Brain microvascular endothelial cell (primary cell): ENCODE measurements at regions not wholly inside any gene's neighbourhood (a gene's known extent, or its start where the extent isn't known, plus 50 kb on each side); places are given as distances from the start of the nearest gene placed in this dataset.

ENCODE experiments used
- DNase-seq: peaks from one replicate; pipeline ENCODE4 v3.0.0-alpha.2; 2020
- H3K27ac ChIP-seq: fragments of 250-450 bp; sonication (Bioruptor Pico); 2 replicates; pipeline ENCODE4 v1.5.1; 2020; ENCODE audit warnings: mild to moderate bottlenecking, moderate library complexity
- H3K27me3 ChIP-seq: fragments of 250-450 bp; sonication (Bioruptor Pico); replicated peaks from 2 replicates; pipeline ENCODE4 v1.5.1; 2020; ENCODE audit warnings: mild to moderate bottlenecking
- H3K36me3 ChIP-seq: fragments of 250-450 bp; sonication (Bioruptor Pico); replicated peaks from 2 replicates; pipeline ENCODE4 v1.5.1; 2020; ENCODE audit warnings: mild to moderate bottlenecking
- H3K4me3 ChIP-seq: 2 replicates; pipeline ENCODE4 v1.5.1; 2011; ENCODE audit warnings: low read depth, mild to moderate bottlenecking, control low read depth, low read length, moderate library complexity
- in situ Hi-C: cut with HindIII; loops from 2 replicates; pipeline ENCODE4 v1.10.0; 2017; ENCODE audit warnings: low sequenced_read_pairs, low pct_ligation_motif_present
- TF ChIP-seq, protein P1 (sequence below): IDR thresholded peaks from 2 replicates; pipeline ENCODE4 v1.5.1; 2011; ENCODE audit warnings: low read depth, mild to moderate bottlenecking, moderate library complexity, low read length, control low read depth, inconsistent platforms; ENCODE audit errors: missing control alignments

DNA sequence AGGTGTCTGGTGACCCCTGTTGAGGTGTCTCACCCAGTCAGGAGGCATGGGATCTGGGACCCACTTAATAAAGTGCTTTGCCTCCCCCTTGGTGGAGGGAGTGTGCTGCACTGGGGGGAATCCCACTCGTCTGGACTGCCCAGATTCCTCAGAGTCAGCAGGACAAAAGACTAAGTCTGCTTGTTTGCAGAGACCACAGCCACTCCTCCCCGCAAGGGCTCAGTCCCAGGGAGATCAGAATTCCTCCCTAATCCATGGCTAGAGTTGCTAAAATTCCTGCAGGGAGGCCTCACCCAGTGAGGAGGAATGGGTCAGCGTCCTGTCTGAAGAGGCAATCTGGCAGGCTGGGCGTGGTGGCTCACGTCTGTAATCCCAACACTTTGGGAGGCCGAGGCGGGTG lies 442.2 kb downstream of the PABPC4L start:
- no peak for DNase-seq
- H3K27me3 ChIP-seq, result no peaks in the 10 kb centered on the region
- in situ Hi-C loops, result no loop called here
- TF ChIP-seq, protein P1, sequence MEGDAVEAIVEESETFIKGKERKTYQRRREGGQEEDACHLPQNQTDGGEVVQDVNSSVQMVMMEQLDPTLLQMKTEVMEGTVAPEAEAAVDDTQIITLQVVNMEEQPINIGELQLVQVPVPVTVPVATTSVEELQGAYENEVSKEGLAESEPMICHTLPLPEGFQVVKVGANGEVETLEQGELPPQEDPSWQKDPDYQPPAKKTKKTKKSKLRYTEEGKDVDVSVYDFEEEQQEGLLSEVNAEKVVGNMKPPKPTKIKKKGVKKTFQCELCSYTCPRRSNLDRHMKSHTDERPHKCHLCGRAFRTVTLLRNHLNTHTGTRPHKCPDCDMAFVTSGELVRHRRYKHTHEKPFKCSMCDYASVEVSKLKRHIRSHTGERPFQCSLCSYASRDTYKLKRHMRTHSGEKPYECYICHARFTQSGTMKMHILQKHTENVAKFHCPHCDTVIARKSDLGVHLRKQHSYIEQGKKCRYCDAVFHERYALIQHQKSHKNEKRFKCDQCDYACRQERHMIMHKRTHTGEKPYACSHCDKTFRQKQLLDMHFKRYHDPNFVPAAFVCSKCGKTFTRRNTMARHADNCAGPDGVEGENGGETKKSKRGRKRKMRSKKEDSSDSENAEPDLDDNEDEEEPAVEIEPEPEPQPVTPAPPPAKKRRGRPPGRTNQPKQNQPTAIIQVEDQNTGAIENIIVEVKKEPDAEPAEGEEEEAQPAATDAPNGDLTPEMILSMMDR, result no peak
- no peak overlapping the region for H3K27ac ChIP-seq
- no peaks in the 10 kb centered on the region for H3K36me3 ChIP-seq
- no peak overlapping the region for H3K4me3 ChIP-seq

DNA sequence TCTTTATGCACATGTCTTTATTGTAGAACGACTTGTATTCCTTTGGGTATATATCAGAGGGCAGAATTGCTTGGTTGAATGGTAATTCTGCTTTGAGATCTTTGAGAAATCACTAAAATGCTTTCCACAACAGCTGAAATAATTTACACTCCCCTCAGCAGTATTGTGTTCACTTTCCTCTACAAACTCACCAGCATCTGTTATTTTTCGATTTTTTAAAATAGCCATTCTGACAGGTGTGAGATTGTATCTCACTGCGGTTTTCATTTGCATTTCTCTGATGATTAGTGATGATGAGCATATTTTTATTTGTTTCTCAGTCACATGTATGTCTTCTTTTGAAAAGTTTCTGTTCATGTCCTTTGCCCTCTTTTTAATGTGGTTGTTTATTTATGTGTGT lies 459.8 kb downstream of the PABPC4L start:
- H3K4me3 ChIP-seq, result no peak overlapping the region
- no peaks in the 10 kb centered on the region for H3K36me3 ChIP-seq
- no peak overlapping the region for H3K27ac ChIP-seq
- no peak for DNase-seq
- no peaks in the 10 kb centered on the region for H3K27me3 ChIP-seq
- in situ Hi-C loops, result no loop called here
- TF ChIP-seq, protein P1, result no peak

DNA sequence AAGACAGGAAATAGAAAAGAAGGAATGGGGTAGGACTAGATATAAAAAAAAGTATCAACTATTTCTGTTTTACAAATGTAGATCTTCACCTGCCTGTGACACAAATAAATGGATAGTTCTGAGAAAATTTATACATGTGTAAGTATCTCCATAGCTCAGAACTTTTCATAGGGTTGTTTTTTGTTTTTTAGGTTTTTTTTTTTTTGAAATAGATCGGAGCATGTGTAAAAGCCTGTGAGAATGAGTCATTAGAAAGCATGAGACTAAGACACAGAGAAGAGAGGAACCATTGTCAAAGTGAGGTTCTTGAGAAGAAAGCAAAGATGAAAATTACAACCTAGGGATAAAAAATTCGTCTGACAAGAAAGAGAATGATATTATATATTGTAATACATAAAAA lies 481.6 kb downstream of the PABPC4L start:
- Histone ChIP-seq H3K27ac (no peak overlapping the region), H3K36me3 (no peaks in the 10 kb centered on the region), H3K27me3 (no peaks in the 10 kb centered on the region), H3K4me3 (no peak overlapping the region)
- no peak for DNase-seq
- TF ChIP-seq, protein P1, result no peak
- in situ Hi-C loops, result no loop called here

DNA sequence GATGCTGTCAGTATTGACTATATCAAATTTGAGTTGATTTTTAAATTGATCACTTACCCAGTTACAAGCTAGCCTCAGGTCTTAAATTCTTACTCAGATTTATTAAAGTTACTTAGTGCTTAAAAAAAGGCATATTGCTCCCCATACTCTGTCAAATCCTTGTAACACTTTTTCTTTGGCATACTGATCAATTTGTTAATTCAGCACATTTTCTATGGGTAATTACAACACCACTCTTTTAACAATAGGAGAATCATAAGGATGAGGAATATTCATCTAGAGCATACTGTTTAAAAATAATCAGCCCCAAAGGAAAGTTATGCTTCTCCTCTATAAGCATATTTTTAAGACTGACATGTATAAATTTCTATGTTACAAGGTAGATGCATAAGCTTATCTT lies 482.5 kb downstream of the PABPC4L start:
- in situ Hi-C loops, result no loop called here
- Histone ChIP-seq H3K27ac (no peak overlapping the region), H3K36me3 (no peaks in the 10 kb centered on the region), H3K4me3 (no peak overlapping the region), H3K27me3 (no peaks in the 10 kb centered on the region)
- TF ChIP-seq, protein P1, result no peak
- no peak for DNase-seq

DNA sequence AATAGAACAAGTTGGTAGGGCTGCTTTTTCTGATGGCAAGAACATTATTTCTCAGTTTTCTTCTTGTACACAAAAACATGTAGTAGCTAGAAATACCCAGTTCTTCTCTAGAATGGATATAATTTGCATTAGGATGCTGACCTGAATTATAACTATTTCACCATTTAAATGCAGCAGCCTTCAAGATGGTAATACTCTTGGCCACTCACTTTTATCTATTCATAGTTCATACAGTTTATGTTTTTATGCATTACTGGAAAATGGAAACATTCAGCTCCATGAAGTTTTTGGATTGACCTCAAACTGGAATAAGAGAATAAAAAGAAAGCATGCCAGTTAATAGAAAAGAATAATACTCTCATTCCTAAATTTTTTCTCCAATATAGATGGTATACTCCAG lies 487.4 kb downstream of the PABPC4L start:
- in situ Hi-C loops, result no loop called here
- TF ChIP-seq, protein P1, result no peak
- H3K36me3 ChIP-seq, result no peaks in the 10 kb centered on the region
- H3K27me3 ChIP-seq, result no peaks in the 10 kb centered on the region
- no peak overlapping the region for H3K27ac ChIP-seq
- no peak overlapping the region for H3K4me3 ChIP-seq
- DNase-seq, result no peak

DNA sequence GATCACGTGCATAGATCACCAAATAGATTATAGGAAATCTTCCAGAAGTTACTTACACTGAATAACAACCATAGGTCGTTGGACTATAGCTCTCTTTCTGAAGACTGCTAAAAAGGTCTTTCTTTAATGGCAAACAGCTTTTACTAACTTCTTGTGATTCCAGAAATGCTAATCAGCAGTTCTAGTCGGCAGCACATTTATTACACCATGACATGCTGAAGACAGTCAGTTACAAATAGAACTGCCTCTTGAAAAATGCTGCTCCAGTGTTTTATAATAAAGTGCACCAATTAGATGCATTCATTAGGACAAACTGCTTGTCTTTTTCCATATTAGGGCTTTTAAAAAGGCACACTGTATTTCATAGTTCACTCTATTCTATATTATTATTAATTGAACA lies 488.2 kb downstream of the PABPC4L start:
- TF ChIP-seq, protein P1, result no peak
- Histone ChIP-seq H3K27ac (no peak overlapping the region), H3K36me3 (no peaks in the 10 kb centered on the region), H3K27me3 (no peaks in the 10 kb centered on the region), H3K4me3 (no peak overlapping the region)
- in situ Hi-C loops, result no loop called here
- no peak for DNase-seq
